NCI-H774 (cell line): ENCODE measurements at regions not wholly inside any gene's neighbourhood (a gene's known extent, or its start where the extent isn't known, plus 50 kb on each side); places are given as distances from the start of the nearest gene placed in this dataset.
A peak's percentile ranks its signal among the peaks of the same experiment; 100 is the strongest.

ENCODE experiments used
- DNase-seq: peaks from one replicate; lab custom pipeline; 2025; lab: John Stamatoyannopoulos, UW

DNA sequence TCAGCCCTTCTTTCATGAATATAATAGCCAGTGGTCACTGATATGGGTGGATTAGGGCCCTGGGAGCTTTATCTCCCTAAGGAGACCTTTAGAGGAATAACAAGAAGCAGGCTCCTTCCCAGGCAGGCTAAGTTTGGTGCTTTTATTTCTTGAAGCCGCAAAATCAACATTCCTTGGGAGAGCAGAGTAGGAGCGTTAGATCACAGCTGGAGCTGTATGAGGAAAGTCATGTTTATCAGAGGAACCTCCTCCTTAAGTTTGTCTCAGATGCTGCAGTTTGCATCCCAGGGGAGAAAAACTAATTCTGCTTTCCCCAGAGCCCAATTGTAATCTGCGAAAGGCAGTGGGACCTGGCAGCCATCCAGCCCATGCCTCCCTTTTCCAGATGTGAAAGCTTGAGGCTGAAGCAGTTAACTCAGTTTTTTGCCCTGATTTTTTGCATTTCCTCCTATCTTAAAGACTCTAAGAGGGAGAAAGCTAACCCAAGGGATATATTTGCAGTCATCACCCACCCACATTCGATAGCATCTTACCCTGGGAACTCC, 186.0 kb upstream of the FRMPD4 start:
- DNase-seq, result no peak

DNA sequence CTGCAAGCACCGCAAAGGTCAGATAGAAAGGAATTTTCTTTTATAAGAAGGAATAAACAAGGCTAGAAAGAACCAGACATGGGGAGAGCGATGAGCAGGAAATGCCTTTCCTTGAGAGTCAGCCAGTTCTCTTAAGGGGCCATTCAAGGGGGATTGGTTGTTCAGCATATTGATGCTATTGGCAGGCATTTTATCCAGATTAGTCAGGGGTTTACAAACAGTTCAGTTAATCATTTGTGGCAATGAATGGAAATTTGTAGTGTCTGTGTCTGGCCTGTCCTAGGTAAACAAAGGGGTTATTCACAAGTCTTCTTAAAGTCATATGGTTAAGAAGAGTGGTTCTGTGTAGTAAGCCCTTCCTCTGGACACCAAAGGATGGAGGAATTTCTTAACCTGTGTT, 184.7 kb upstream of the FRMPD4 start:
- DNase-seq, result no peak

DNA sequence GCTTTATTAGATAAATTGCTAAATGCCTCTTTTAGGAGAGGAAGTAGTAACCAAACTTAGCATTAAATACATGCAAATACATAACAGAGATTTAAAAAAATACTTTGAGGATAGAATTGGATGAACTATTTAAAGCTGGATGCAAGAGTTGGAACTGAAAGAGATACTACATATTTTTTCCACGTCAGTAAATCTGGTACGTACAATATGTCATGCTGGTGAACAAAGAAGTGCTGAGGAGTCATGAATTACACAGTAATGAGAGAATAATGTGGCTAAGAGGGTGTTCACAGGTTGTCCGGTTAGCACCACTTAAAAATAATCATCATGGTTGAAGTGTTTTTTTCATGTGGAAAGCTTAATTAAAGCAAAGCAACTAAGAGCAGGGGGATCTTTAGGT, 184.1 kb upstream of the FRMPD4 start:
- DNase-seq, result no peak

DNA sequence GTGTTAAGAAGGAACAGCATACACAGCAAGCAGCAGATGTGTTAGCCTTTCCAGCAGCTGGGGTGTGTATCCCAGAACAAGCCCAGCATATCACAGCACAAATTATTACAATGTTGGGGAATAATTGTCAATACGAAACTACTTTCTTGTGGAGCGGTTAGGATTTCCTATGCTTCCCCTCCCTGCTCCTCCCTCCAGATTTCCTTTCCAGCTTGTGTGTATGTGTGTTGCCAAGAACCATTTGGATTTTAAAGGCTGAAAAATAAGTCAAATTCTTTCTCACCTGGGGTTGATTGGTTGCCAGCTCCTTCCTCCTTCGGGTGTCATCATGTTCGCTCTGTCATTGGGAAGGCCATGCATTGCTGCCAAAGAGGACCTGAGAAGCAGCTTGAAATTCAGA, 178.2 kb upstream of the FRMPD4 start:
- no peak for DNase-seq

DNA sequence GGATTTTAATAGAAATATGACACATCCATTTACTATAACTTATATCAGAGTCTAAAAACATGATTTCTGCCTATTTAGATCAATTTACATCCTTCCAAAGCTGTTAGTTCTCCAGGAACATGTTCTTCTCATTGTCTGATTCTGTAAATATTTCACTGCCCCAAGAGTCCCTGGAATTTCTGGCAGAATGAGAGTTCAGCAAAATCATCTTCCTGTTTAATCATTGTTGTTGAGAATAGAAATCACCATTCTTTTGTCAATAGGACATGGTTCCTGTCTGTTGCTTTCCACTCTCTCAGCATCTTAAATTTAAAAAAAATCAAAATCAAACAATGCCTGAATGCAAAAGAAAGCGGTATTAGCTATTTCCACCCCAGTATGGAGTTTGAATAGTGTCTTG, 172.8 kb upstream of the FRMPD4 start:
- no peak for DNase-seq

DNA sequence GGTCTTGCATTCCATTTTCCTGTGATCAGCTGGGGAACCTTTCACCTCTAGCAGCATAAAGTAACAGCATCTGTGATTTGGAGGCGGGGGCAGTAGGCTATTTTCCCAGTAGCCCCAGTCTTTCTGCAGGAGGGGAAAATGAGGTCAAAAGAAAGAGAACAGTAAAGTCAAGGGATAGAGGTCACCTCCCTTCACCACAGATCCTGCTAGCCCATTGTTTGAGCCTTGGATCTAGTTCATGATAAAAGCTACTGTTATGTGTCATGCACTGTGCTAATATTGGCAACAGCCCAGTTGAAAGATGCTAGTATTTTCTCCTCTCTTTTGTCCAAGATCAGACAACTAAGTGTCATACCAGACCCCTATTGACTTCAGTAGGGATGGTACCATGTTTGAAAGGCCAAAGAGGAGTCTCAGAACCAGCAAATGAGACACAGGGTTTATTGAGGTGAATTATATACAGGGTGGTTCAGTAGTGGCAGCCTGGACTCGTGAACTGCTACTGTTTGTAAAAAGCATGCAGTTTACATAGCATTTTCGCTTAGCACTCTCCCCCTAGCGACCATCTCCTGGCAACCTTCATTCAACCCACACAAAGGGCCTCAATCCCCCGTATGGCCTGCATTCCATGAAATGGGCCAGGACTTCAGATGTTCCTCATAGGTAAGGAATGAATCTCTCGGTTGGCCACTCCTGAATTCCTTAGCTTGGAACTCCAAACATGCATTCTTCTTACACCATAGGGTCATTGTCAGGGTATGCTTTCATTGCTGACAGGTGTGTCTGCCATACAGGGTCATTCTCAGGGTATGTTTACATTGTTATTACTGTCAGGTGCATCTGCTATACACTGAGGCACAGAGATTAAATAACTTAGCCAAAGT, 170.0 kb upstream of the FRMPD4 start:
- peak; percentile 6 for DNase-seq

DNA sequence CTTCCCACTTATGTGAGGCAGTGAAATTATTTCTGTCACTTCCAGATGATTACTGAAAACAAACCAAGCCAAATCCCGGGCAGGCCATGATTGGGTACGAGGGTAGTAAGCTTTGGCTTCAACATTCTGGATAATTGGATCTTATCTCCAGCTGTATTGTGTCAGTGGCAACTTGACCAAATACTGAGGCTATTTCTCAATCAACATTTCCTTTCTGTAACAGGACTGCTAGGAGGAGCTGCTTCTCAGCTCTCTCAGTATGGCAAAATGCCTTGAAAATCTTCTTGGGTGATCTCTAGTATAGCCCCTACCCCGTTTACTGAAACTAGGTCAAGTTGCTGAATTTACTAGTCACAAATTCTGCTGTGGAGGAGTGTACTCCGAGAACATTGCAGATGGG, 169.3 kb upstream of the FRMPD4 start:
- DNase-seq, result no peak

DNA sequence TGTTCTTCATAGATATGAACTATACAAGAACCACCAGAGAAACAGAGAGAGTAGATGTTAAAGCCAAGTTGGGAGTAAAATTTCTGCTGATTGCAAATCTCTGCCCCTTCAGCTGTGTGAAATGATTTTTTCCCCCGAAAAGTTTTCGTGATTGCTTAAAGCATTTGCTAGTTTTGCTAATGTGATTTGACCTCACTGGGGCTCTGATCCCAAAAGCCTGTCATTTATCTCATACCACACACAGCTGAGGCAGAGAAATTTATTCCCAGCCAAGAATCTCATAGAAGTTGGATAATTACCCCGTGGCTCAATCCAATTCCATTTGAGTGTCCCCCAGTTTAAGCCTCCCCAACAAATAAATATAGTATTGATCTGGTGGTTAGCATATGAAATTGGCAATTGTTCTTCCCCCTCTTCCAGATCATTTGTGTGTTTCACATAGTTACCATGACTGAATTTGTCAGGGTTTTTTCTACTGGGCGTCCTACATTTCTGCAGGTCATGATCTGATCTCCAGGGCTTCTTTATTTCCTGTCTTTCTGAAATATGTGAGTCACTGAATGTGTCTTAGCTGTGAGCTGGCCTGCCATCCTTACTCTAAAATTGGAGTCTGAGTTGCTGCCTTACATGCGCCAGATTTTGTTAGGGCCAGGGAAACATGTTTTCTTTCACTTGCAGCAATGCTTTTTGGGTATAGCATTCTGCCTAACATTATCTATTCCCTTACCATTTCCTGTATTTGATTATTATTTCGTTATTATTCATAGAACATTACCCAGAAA, 167.5 kb upstream of the FRMPD4 start:
- DNase-seq, result no peak

DNA sequence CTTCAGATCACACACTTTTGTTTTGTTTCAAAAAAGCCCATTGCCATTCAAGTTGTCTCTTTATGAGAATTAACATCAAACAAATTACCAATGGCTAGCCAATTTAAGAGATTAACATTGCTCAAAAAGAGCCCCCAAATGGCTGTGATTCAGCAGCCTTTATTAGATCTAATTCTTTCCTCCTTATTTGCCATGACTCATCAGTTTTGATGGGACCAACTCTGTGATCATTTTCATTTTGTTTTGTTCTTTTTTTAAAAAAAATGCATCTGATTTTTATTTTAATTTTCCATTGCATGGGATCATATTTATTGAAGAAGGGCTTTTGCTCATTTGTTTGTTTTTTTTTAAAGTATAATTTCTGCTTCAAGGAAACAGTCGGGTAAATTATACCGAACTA, 161.6 kb upstream of the FRMPD4 start:
- no peak for DNase-seq

DNA sequence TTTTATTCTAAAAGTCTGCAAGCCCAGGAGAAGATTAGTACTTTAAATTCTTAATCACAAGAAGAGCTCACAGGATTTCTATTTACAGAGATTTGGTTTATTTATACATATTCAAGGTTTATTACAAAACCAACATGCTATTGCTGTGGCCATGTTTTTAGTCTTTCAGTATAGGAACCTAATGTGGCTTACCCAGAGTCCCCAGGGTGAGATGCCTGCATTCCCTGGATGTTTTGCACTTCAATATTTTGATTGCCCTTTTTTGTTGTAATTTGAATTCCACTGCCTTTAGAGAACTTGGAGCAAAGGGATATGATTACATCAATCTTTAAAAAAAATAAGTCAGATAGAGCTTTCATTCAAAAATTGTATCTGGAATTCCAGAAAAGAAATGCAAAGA, 146.0 kb upstream of the FRMPD4 start:
- DNase-seq, result no peak

DNA sequence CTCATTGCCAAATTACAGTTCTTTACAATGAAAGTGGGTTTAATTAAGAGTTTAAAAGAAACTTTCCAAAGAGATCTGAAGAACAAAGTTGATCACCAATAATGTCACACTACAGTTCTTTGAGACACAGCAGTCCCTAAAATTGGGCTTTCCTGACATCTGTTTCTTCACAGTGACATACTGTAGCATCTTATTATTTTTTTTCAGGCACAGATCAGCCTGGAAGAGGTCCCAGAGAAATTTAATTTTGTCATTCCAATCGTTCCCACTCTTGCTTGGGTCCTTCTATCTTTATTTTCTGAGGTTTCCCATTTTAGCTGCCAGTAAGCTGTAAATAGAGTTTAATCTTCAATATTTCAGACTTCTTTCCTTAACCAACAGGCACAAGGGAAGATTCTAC, 143.1 kb upstream of the FRMPD4 start:
- no peak for DNase-seq

DNA sequence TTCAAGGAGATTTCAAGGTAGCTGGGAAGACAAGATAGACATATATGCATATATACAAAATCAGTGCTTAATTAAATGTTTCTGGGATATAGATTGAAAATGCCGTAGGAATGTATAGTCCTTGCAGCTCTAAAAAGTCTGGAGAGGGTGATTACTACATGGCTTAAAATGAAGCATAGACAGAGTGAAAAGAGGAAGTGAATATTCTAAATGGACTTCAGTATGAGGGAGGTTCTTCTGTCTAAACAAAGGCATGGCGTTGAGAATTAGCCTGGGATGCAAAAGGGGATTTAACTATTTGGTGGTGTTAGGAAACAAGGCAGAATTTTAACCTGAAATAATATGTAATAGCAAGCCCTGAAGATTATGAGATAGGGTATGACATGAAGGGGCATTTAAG, 141.5 kb upstream of the FRMPD4 start:
- no peak for DNase-seq

DNA sequence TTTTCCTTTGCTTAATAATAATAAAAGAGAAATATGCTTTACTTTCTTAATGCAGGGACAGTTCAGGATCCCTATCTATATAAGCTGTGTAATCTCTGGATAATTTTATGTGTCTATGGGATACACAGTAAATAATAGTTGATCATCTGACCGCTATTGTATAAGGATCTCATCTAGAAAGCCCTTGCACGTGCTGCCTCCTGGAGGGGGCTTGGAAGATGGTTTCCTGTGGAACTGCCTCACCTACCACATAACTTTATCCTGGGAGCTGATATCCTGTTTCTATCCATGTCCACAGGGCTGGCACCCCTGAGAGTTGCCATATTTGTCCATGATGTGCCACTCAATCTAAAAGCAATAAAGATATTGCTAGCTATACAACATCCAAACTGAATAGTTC, 139.3 kb upstream of the FRMPD4 start:
- DNase-seq, result no peak

DNA sequence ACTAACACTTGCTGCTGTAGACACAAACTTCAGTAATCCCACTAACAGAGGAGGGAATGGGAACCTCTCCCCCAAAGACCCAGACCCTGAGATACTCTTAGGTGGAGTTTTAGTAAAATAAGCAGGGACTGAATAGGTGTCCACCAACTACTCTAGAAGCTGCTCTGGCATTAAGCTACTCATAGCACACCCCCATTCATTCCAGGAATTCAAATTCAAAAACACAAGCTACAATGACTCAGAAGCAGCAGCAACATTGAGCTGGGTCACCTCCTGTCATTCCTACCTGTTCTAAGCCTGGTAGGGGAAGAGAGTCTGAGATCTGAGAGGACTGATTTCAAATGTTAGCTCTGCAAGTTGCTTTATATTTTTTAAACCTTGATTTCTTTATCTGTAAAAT, 135.4 kb upstream of the FRMPD4 start:
- DNase-seq, result no peak

DNA sequence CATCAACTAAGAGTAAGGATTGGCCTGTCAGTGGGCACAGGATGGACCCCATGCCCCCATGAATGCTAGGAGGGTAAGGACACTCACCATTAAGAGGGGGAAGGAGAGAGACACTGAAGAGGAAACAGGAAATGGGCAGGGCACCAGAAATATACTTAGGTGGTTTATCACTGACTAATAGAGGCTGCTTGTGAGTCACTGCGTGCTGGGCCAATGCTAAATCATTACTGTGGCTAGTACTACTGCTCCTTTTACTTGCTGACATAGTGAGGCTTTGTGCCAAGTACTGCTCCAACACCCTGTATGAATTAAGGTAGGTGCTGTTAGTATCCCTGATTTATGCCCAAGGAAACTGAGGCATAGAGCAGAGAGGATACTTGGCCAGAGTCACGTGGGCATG, 130.4 kb upstream of the FRMPD4 start:
- no peak for DNase-seq

DNA sequence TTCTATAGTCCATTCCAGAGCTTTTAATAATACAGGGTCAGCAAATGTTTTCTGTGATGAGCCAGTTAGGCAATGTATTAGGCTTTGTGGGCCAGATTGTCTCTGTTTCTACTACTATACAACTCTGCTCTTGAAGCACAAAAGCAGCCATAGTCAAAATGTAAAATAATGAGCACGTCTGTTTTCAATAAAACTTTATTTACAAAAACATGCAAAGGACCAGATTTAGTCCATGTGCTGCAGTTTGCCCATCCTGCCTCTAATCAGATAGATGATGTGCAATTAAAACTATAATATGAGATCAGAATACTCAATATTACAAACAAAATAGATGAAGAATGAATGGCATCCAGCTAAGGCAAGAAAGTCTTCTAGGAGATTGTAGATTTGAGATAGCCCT, 127.8 kb upstream of the FRMPD4 start:
- DNase-seq, result no peak

DNA sequence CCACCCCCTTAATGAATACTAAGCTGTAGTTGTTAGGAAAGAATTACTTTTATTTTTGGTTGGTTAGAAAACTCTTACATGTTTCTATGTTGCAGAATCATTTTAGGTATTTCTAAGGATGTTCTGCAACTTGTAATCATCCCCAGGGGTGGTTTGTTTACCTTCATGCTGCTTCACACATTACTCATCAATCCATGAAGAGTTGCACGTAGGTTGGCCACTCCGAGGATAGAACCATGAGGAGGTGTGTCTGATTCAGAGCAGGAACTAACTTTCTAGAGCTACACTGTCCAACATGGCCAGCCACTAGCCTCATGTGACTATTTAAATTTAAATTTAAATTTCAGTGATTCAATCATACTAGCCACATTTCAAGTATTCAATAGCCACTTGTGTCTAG, 127.2 kb upstream of the FRMPD4 start:
- no peak for DNase-seq

DNA sequence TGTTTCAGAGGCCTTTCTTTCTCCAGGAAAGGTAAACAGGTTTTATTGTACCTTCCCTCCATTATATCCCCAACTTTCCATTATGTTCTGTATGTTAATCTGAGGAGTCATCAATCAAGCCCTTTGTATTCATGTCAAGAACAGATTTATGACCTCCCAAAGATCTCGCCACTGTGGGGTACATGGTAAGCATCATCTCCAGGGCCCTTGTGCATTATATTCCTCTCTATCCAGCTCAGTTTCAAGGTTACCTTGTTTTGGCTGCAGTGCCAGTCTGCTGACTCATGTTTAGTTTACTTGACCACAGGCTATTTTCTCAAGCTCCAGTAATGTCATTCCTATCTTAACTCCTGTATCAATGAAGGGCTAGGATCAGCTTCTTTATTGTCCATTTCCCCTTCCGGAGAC, 125.1 kb upstream of the FRMPD4 start:
- DNase-seq, result no peak

DNA sequence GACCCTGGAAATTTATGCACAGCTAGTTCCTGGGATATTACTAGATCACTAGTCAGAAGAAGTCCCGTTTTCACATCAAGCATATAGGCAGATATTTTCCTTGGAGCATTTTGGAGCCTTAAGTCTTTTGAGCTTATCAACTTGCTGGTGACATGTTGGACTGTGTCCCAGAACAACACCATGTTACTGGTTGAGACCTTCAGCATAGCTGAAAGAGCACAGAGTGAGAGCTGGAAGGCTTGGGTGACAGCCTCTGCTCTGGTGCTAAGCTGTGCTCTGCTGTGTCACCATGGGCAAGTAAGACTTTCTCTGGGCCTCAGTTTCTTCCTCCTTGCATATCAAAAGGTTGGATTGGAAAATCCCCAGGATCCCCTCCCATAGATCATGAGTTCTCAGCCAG, 116.6 kb upstream of the FRMPD4 start:
- DNase-seq, result no peak

DNA sequence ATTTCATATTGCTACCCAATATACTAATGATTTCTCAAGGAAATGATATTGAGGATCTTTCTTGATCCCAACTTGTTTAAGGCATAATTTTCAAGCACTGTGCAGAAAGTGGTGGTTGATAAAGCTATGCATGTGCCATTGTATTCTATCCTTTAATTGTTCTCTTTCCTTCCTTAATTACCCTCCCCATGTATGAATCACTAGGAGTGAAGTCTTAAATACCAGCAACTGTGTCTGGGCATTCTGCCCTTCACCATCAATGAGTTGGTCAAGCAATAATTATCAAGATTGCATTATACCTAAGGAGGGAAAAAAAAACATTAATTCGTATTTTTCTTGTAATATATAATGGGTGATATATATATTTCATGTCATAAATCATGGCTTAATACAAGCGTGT, 111.8 kb upstream of the FRMPD4 start:
- no peak for DNase-seq

DNA sequence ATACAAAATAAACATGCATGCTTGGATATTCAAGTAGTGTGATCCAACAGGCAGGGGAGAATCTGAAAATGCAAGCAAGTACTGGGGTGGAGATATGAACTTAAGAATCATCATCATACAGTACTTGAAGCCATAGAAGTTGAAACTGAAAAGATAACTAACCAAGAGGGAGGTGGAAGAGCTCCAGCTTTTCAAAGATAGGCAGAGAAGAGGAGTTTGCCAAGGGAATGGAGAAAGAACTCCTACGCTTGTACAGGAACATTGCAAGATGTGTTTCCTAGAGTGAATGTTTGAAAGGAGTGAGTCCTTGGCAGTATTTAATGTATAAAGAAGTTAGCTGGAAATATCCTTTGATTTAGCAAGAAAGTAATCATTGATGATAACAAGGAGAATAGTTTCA, 106.2 kb upstream of the FRMPD4 start:
- DNase-seq, result no peak

DNA sequence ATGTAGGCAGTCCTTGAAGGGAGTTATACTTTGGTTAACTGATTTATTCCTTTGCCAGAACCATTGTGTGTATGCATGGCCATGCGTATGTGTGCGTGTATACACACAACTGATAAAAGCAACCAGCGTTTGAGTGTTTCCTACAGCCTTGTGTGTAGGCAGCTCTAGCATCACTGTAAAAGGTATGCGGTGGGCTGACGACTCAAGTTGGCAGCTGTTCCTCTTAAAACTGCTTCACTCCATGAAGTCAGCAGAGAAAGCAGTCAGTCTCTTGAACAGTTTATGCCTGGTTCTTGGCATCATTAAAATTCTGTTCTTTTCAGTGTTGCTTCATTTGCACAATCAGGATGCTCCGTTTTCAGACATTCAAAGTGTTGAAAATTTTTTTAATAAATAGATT, 103.5 kb upstream of the FRMPD4 start:
- DNase-seq, result no peak

DNA sequence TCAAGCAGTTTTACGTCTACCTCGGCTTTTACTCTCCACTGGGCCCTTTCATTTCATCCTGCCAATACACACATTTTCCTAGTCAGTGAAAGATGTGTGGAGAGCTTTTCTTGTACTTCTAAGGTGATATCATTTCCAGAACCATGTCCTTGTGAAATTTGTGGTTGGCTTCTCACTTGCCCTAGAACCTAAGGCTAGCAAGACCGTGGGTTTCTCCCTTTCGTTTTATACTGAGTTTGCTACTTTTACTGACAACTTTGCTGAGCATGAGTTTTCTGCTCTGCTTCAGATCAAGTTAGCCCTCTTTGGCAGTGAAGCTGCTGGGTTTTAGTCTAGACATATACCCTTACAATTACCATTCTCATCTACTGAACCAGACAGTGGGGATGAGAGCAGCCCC, 95.7 kb upstream of the FRMPD4 start:
- DNase-seq, result no peak
